K562 (cell line): ENCODE measurements at regions not wholly inside any gene's neighbourhood (a gene's known extent, or its start where the extent isn't known, plus 50 kb on each side); places are given as distances from the start of the nearest gene placed in this dataset.

Experiments used
- ATAC-seq: fragments of 200-7000 bp; cut with Tn5 transposase; 3 replicates; pipeline ENCODE4 v1.9.1; 2020; ENCODE audit warnings: moderate library complexity
- BruUV-seq: library from RNA; stranded (reverse); fragments of 400-500 nt; replicated peaks from 2 replicates; lab custom pipeline; 2021; lab: Mats Ljungman, UMichigan
- CTCF ChIA-PET: fragments of 300-600 bp; formaldehyde crosslinking; extraction: SDS; loops from one replicate; lab custom pipeline; 2021; ENCODE audit warnings: low intra/inter-chr PET ratio; lab: Yijun Ruan, JAX
- POLR2A ChIA-PET: fragments of 300-600, 350-650 bp; sonication (Branson Sonifier 250); formaldehyde crosslinking; extraction: SDS; loops from one replicate; lab custom pipeline; 2021; ENCODE audit warnings: antibody characterized with exemption, inconsistent platforms; lab: Yijun Ruan, JAX
- DNase-seq, 4 experiments: peaks; one replicate each; pipeline versions ENCODE4 v3.0.0 to v3.0.0-alpha.2; 2011 to 2018; ENCODE audit warnings: low spot score in 3 of 4, mixed read lengths in 3 of 4; ENCODE audit errors: extremely low read depth in 1 of 4
- FAIRE-seq: peaks from 2 replicates; lab custom pipeline; 2011; peaks lifted over from hg19 to GRCh38; lab: Jason Lieb, UNC
- H2AFZ ChIP-seq: 2 replicates; pipeline ENCODE4 v1.6.0; 2011; ENCODE audit warnings: low read depth, low read length, control low read depth, inconsistent platforms
- H3K27ac ChIP-seq: fragments of 200-600 bp; 3 replicates; pipeline ENCODE4 v1.8.0; 2011; ENCODE audit warnings: low read depth, mild to moderate bottlenecking, control low read depth, inconsistent platforms, low read length, moderate library complexity, mixed read lengths; ENCODE audit errors: extremely low read depth
- H3K27me3 ChIP-seq, 2 experiments: fragments of 300-600 bp in 1 of 2; 2 replicates in 1 of 2; 3 replicates in 1 of 2; pipeline versions ENCODE4 v1.6.0 to v1.8.0; 2011; ENCODE audit warnings: inconsistent platforms in 2 of 2, low read length in 2 of 2, mild to moderate bottlenecking in 1 of 2, mixed read lengths in 1 of 2, moderate library complexity in 1 of 2; ENCODE audit not compliant: control insufficient read depth in 2 of 2, insufficient read depth in 2 of 2
- H3K36me3 ChIP-seq: fragments of 300-600 bp; 3 replicates; pipeline ENCODE4 v1.8.0; 2011; ENCODE audit warnings: mild to moderate bottlenecking, low read length, inconsistent platforms; ENCODE audit not compliant: control insufficient read depth, insufficient read depth
- H3K4me1 ChIP-seq, 2 experiments: fragments of 200-600 bp in 1 of 2; replicated peaks in 1 of 2; 2 replicates in 1 of 2; 3 replicates in 1 of 2; pipeline versions ENCODE4 v1.5.1 to v1.8.0; 2011; ENCODE audit warnings: inconsistent platforms in 2 of 2, low read length in 2 of 2, mild to moderate bottlenecking in 1 of 2, mixed read lengths in 1 of 2, moderate library complexity in 1 of 2; ENCODE audit not compliant: control insufficient read depth in 2 of 2, insufficient read depth in 2 of 2
- H3K4me2 ChIP-seq: 2 replicates; pipeline ENCODE4 v1.6.1; 2011; ENCODE audit warnings: low read length, control low read depth, inconsistent platforms, mixed read lengths; ENCODE audit not compliant: insufficient read depth
- H3K4me3 ChIP-seq: fragments of 200-600 bp; sonication (generic), shearing (Covaris generic); 2 replicates; pipeline ENCODE4 v1.5.1; 2016; ENCODE audit warnings: control low read depth, inconsistent platforms
- H3K79me2 ChIP-seq: fragments of 200-600 bp; 3 replicates; pipeline ENCODE4 v1.8.0; 2011; ENCODE audit warnings: low read length, inconsistent platforms; ENCODE audit not compliant: control insufficient read depth, insufficient read depth
- H3K9ac ChIP-seq, 2 experiments: 2 replicates each; pipeline versions ENCODE4 v1.6.0 to v1.6.1; 2011; ENCODE audit warnings: low read depth in 2 of 2, low read length in 2 of 2, control low read depth in 1 of 2, inconsistent platforms in 1 of 2, mild to moderate bottlenecking in 1 of 2, mixed read lengths in 1 of 2; ENCODE audit not compliant: insufficient read depth in 1 of 2
- H3K9me1 ChIP-seq: one replicate; pipeline ENCODE4 v1.6.0; 2011; ENCODE audit warnings: inconsistent platforms, mild to moderate bottlenecking, low read length, moderate library complexity; ENCODE audit not compliant: control insufficient read depth, insufficient read depth
- H3K9me3 ChIP-seq: replicated peaks from 2 replicates; pipeline ENCODE4 v1.5.1; 2011; ENCODE audit warnings: low read depth, low read length, inconsistent platforms; ENCODE audit not compliant: control insufficient read depth, insufficient read depth
- H4K20me1 ChIP-seq: replicated peaks from 2 replicates; pipeline ENCODE4 v1.6.1; 2011; ENCODE audit warnings: low read length, inconsistent platforms, mixed read lengths; ENCODE audit not compliant: control insufficient read depth, insufficient read depth
- ATF3 ChIP-seq, 2 experiments: fragments of 450-650 bp in 1 of 2; sonication (generic) in 1 of 2; formaldehyde crosslinking in 1 of 2; IDR thresholded peaks in 1 of 2; conservative IDR thresholded peaks in 1 of 2; 2 replicates each; pipeline versions ENCODE4 v1.6.1 to v1.8.1; 2016 to 2023; ENCODE audit warnings: mild to moderate bottlenecking in 2 of 2, moderate library complexity in 2 of 2, inconsistent platforms in 1 of 2, missing genetic modification reagents in 1 of 2
- CHD1 ChIP-seq: fragments of 200-600 bp; sonication (generic); IDR thresholded peaks from one replicate; pipeline ENCODE4 v1.6.1; 2012; ENCODE audit warnings: mild to moderate bottlenecking, moderate library complexity, low read length, inconsistent platforms
- DDX20 ChIP-seq: fragments of 450-650 bp; IDR thresholded peaks from 2 replicates; pipeline ENCODE4 v1.6.1; 2016; ENCODE audit warnings: missing genetic modification characterization, low read depth, mild to moderate bottlenecking, missing compliant biosample characterization, moderate library complexity
- EP300 ChIP-seq: IDR thresholded peaks from 2 replicates; pipeline ENCODE4 v1.6.1; 2012; ENCODE audit warnings: low read length, improper control_type of control experiment
- HNRNPL ChIP-seq: fragments of 200-400 bp; formaldehyde crosslinking; IDR thresholded peaks from 2 replicates; pipeline ENCODE4 v1.6.1; 2017; ENCODE audit warnings: low read depth, mild to moderate bottlenecking, low read length
- KLF16 ChIP-seq: IDR thresholded peaks from 2 replicates; pipeline ENCODE4 v1.6.1; 2016; ENCODE audit warnings: antibody characterized with exemption
- MECOM ChIP-seq: fragments of 250-450 bp; sonication (Bioruptor Pico); IDR thresholded peaks from 2 replicates; pipeline ENCODE4 v1.8.0; 2022; ENCODE audit warnings: inconsistent platforms
- NCOA2 ChIP-seq, 2 experiments: fragments of 450-650 bp; IDR thresholded peaks; 2 replicates each; pipeline ENCODE4 v1.6.1; 2018; ENCODE audit warnings: mild to moderate bottlenecking in 2 of 2, moderate library complexity in 1 of 2; ENCODE audit not compliant: partially characterized antibody in 2 of 2
- ZBTB1 ChIP-seq: sonication (generic); formaldehyde crosslinking; IDR thresholded peaks from 2 replicates; pipeline ENCODE4 v1.8.1; 2023; ENCODE audit warnings: missing genetic modification reagents, low read depth, mild to moderate bottlenecking, borderline replicate concordance
- WGBS: fragments of 100-300 bp; shearing (Covaris generic); methylation state at CpG from one replicate; pipeline ENCODE4 v1.1.6; 2016; ENCODE audit warnings: low coverage, mixed read lengths; ENCODE audit not compliant: insufficient coverage; ENCODE audit errors: missing lambda C conversion rate; 5-methylcytosine and 5-hydroxymethylcytosine counted together
- in situ Hi-C: fragments of 300-500 bp; cut with MboI; formaldehyde crosslinking; loops from 4 replicates; pipeline ENCODE4 v1.15.0; 2018; ENCODE audit warnings: inconsistent platforms, mixed read lengths
- intact Hi-C: fragments of 100-400 bp; cut with micrococcal nuclease; formaldehyde crosslinking; loops from 2 replicates; pipeline ENCODE4 v1.14.2; 2022
- TF ChIP-seq, protein P1 (sequence below): sonication (generic); formaldehyde crosslinking; IDR thresholded peaks from 2 replicates; pipeline ENCODE4 v1.8.1; 2023; ENCODE audit warnings: mild to moderate bottlenecking, missing genetic modification reagents
- TF ChIP-seq, protein P2 (sequence below): fragments of 150-350 bp; IDR thresholded peaks from 2 replicates; pipeline ENCODE4 v1.6.1; 2014; ENCODE audit warnings: low read depth, mild to moderate bottlenecking, low read length, borderline replicate concordance

DNA sequence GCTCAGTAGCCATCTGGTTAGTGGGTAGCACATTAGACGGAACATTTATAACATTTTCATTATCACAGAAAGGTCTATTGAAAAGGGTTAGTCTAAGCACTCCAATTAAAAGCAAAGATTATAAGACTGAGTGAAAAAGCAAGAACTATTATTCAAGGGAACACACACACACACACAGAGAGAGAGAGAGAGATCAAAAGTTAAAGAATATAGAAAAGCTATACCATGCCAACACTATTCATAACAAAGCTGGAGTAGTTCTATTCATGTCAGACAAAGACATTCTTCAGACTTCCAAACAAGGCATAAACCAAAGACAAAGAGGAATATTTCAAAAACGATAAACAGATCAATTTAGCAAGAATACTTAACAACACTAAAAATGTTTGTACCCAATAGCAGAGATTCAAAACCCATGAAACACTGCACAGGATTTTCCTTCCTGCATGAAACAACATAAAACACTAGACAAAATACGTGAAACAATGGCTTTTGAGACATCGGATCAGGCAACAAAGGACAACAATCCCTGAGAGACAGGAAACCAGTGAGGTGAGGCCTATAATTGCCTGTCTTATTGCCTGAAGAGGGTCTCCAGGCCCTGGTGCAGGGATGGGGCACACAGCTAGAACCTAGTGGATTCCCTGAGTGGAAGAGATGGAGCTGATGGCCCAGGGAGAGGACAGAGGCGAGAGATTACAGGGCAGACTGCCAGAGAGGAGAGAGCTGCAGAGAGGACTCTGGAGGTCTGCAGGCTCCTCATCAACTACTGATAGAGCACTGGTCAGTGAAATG, 83.6 kb upstream of the NPAS2 start:
- BruUV-seq = no TSS peak
- H3K27me3 ChIP-seq = peaks cover 0 to 20% of the 10 kb centered on the region in 2 experiments; a peak in 3 of 5 replicates
- intact Hi-C loops (loop anchor here (10.0 kb wide), 1 partner anchor 122 kb away; no protein-coding TSS in a partner anchor), in situ Hi-C loops (no loop called here)
- no peaks in the 10 kb centered on the region for H3K9me3 ChIP-seq
- DNase-seq (no peak), FAIRE-seq (peak; percentile 29), ATAC-seq (no peak)
- CTCF ChIA-PET = no interaction called here
- 4% methylated on average over 5 of the region's 5 CpGs for WGBS
- H4K20me1 ChIP-seq = no peaks in the 10 kb centered on the region
- no peaks in the 10 kb centered on the region for H3K79me2 ChIP-seq
- H3K4me2 ChIP-seq = no peak overlapping the region
- H3K9me1 ChIP-seq = no peaks in the 10 kb centered on the region
- H3K4me1 ChIP-seq = no peaks in the 10 kb centered on the region
- POLR2A ChIA-PET = interaction anchor here (0.6 kb wide), 1 partner anchor 687 kb away, joined by 3 read pairs; no protein-coding TSS in a partner anchor
- no peak overlapping the region for H3K4me3 ChIP-seq
- no peak overlapping the region for H2AFZ ChIP-seq
- no peak overlapping the region for H3K27ac ChIP-seq
- no peak overlapping the region for H3K9ac ChIP-seq
- no peaks in the 10 kb centered on the region for H3K36me3 ChIP-seq
- no peak for TF ChIP-seq KLF16
- TF ChIP-seq CHD1 = no peak
- TF ChIP-seq DDX20 (tag) = no peak
- no peak for TF ChIP-seq ATF3 (IDR thresholded peaks at IDR 0.05)
- TF ChIP-seq ATF3 (CRISPR knock-in tag; conservative IDR thresholded peaks at IDR 0.05) = no peak
- no peak for TF ChIP-seq ZBTB1
- TF ChIP-seq, protein P1, sequence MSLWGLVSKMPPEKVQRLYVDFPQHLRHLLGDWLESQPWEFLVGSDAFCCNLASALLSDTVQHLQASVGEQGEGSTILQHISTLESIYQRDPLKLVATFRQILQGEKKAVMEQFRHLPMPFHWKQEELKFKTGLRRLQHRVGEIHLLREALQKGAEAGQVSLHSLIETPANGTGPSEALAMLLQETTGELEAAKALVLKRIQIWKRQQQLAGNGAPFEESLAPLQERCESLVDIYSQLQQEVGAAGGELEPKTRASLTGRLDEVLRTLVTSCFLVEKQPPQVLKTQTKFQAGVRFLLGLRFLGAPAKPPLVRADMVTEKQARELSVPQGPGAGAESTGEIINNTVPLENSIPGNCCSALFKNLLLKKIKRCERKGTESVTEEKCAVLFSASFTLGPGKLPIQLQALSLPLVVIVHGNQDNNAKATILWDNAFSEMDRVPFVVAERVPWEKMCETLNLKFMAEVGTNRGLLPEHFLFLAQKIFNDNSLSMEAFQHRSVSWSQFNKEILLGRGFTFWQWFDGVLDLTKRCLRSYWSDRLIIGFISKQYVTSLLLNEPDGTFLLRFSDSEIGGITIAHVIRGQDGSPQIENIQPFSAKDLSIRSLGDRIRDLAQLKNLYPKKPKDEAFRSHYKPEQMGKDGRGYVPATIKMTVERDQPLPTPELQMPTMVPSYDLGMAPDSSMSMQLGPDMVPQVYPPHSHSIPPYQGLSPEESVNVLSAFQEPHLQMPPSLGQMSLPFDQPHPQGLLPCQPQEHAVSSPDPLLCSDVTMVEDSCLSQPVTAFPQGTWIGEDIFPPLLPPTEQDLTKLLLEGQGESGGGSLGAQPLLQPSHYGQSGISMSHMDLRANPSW (CRISPR knock-in tag) = no peak
- TF ChIP-seq NCOA2 (IDR thresholded peaks at IDR 0.05; ENCODE audit: partially characterized antibody in 2 of 2) = no peak
- no peak for TF ChIP-seq MECOM (CRISPR knock-in tag)
- TF ChIP-seq, protein P2, sequence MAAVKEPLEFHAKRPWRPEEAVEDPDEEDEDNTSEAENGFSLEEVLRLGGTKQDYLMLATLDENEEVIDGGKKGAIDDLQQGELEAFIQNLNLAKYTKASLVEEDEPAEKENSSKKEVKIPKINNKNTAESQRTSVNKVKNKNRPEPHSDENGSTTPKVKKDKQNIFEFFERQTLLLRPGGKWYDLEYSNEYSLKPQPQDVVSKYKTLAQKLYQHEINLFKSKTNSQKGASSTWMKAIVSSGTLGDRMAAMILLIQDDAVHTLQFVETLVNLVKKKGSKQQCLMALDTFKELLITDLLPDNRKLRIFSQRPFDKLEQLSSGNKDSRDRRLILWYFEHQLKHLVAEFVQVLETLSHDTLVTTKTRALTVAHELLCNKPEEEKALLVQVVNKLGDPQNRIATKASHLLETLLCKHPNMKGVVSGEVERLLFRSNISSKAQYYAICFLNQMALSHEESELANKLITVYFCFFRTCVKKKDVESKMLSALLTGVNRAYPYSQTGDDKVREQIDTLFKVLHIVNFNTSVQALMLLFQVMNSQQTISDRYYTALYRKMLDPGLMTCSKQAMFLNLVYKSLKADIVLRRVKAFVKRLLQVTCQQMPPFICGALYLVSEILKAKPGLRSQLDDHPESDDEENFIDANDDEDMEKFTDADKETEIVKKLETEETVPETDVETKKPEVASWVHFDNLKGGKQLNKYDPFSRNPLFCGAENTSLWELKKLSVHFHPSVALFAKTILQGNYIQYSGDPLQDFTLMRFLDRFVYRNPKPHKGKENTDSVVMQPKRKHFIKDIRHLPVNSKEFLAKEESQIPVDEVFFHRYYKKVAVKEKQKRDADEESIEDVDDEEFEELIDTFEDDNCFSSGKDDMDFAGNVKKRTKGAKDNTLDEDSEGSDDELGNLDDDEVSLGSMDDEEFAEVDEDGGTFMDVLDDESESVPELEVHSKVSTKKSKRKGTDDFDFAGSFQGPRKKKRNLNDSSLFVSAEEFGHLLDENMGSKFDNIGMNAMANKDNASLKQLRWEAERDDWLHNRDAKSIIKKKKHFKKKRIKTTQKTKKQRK = no peak
- TF ChIP-seq HNRNPL = no peak
- TF ChIP-seq EP300 = no peak
